ENCODE measurements at regions not wholly inside any gene's neighbourhood (a gene's known extent, or its start where the extent isn't known, plus 50 kb on each side); places are given as distances from the start of the nearest gene placed in this dataset.
"Not testable (repeated sequence)": the region's sequence is repeated elsewhere in the genome, so short reads cannot be mapped to it uniquely, and the experiment has no call there.

DNA sequence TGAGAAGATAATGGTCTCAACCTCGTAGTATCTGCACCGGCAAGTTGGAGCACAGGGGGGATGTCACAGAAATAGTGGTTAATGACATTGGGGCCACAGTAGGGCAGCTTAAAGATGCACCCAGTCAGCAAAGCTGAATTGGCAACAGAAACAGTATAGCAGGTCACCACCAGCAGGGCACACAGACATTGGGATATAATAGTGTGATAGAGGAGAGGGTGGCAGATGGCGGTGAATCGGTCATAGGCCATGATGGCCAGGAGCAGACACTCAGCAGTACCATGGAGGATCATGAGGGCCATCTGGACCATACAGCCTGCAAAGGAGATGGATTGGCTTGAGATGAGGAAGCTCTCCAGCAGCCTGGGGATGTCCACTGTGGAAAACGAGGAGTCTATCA lies 106.0 kb upstream of the OR9Q1 start:
- no peak for DNase-seq (ENCODE audit: low spot score)

DNA sequence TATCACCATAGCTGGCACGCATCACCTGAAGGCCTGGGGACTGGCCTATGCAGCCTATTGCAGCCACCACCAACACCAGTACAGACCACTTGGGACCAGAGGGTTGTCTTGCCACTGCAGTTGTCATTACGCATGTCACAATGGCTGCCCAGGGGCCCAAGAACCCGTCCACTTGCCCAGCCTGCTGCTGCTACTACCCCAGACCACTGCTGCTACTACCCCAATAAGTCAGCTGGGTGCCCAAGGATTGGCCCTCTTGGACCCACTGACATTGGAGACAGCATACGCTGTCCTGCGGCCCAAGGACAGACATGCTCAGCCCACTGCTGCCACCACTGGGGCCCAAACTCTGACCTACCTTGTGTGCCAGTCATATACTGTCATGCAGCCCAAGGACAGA lies 102.7 kb upstream of the OR9Q1 start:
- no peak for DNase-seq (ENCODE audit: low spot score)

DNA sequence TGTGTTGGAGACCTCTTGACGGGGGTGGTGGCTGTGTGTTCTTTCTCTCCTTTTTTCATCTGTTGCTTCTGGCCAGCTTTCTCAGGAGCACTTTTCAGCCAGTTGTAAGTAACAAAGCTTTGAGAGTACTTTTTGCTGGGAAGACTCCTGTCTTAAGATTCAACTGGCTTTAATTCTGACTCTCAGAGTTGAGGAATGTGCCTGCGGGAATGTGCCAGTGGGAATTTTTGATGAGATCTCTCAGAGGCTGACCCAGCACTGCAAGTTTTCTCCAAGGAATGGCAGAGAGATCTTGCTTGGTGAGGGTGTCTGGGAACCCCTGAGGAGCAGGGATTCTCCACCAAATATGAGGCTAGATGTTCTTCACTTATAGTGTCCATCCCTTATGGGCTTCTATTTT lies 91.6 kb upstream of the OR9Q1 start:
- no peak for DNase-seq (ENCODE audit: low spot score)

DNA sequence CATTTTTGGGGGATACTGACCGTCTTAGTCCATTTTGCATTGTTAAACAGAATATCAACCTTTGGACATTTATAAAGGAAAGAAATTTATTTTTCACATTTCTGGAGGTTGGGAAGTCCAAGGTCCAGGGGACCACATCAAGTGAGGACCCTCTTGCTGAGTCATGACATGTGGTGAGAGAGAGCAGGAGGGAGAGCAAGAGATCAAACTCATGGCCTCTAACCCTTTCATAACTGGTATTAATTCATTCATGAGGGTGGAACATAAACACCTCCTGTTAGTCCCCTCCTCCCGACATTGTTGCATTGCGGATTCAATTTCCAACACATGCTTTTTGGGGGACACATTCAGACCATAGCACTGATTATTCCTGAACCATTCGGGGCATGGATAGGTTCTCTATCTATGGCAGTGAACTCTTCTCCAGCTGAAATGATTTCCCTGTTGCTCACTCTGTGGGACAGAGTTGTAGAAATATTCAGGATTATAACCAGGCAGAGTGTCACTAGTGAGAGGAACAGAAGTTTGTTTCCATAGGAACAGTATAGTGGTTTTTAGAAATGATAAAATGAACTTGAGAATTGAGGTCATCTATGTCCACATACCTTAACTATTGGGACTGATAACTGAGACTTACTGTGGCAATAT lies 88.2 kb upstream of the OR9Q1 start:
- no peak for DNase-seq (ENCODE audit: low spot score)

DNA sequence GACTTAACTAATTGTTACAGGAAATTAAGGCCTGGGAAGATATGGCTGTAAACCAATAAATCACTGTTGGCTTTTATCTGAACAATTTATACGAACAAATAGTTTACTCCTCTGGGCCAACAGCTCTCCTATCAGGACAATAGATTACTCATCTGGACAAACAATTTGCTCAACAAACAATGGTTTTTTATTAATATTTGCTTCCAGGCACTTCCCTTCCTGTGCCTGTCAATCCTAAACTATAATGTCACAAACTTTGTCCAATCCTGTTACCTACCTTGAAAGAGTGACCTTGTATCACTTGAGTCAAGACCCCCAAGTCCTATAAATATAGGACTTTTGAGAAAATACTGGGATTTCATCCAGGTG lies 87.6 kb upstream of the OR9Q1 start:
- no peak for DNase-seq (ENCODE audit: low spot score)

- no peak for DNase-seq (ENCODE audit: low spot score)
Measured at GRCh38 chr11:57937431-57937830, 86.2 kb upstream of the OR9Q1 start.

- DNase-seq (ENCODE audit: low spot score), result no peak
Measured at GRCh38 chr11:57938351-57938750, 85.3 kb upstream of the OR9Q1 start.

- DNase-seq (ENCODE audit: low spot score), result no peak
Measured at GRCh38 chr11:57940044-57940756, 83.5 kb upstream of the OR9Q1 start.

DNA sequence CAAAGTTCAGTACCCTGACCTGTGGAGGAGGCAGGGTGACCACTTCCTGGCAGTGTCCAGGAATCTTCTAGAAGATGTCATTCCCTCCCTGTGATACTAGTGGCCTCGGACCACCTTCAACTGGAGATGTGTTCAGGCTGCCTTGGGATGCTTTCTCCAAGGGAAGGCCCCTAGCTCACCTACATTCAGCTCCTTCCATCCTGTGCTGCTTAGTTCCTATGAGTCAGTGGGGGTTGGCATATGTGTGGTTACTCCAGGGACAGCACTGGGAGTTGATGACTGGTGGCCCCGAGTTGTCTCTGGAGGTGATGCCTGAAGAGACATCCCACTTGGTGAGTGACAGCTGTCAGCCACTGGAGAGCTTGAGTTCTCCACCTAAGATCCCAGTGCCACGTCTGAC lies 81.8 kb upstream of the OR9Q1 start:
- no peak for DNase-seq (ENCODE audit: low spot score)

- DNase-seq (ENCODE audit: low spot score), result no peak
Measured at GRCh38 chr11:57942808-57943207, 80.9 kb upstream of the OR9Q1 start.

DNA sequence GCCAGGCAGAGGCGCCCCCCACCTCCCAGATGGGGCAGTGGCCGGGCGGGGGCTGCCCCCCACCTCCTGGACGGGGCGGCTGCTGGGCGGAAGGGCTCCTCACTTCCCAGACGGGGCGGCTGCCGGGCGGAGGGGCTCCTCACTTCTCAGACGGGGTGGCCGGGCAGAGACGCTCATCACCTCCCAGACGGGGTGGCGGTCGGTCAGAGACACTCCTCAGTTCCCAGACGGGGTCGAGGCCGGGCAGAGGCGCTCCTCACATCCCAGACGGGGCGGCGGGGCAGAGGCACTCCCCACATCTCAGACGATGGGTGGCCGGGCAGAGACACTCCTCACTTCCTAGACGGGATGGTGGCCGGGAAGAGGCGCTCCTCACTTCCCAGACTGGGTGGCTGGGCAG lies 79.9 kb upstream of the OR9Q1 start:
- not testable (repeated sequence) for DNase-seq (ENCODE audit: low spot score)

- no peak for DNase-seq (ENCODE audit: low spot score)
Measured at GRCh38 chr11:57946628-57947027, 77.1 kb upstream of the OR9Q1 start.

GRCh38 chr11:57964660-57965059 lies 59.0 kb upstream of the OR9Q1 start:
- DNase-seq (ENCODE audit: low spot score), result no peak

- DNase-seq (ENCODE audit: low spot score), result no peak
Measured at GRCh38 chr11:57971272-57972012, 52.2 kb upstream of the OR9Q1 start.

DNA sequence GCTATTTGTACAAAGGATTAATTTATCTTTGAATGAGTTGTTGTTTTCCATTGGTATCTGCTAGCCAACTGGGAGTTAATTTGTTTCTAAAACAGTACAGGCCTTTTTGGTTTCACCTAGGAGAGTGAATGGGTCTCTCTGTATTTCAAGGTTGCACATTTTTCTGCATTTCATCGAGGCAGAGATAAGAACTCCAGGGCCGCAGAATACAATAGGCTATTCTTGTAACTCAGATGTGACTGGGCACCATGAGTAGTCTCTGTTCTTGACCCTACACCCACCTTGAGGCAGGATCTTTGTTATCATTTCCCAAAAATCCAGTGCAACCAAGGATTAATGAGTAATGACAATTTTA lies 51.7 kb upstream of the OR9Q1 start:
- no peak for DNase-seq (ENCODE audit: low spot score)

All from AG08396 (cell line).